ENCODE measurements at regions not wholly inside any gene's neighbourhood (a gene's known extent, or its start where the extent isn't known, plus 50 kb on each side); places are given as distances from the start of the nearest gene placed in this dataset.

DNA sequence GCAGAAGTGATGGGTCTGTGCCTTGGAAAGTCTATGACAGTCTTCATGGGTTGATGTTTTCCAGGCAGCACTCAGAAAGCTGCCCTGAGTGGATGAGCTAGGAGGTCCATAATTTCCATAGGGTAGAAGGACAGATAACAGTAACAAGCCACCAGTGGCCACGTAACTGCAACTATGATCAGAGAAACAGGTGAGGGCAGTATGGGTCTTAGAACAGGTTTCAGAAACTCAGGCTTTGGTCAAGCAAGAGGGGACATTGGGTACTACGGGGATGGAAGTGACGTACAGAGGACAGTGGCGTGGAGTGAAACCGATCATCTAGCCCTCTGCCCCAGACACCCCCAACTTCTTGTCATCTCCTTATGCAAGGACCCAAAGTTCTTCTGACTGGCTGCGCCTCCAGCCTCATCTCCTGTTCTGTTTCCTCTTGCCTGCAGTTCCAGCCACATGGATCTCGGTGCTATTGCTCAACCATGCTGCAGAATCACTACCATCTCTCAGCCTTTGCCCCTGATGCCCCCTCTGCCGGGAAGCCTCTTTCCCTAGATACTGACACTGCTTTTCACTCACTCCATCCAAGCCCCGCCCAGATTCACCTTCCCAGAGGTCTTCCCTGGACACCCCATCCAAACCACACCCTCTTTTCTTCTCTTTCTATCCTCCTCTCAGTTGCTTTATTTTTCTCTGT, 123.4 kb downstream of the MFAP3L start:
- TF ChIP-seq, protein P1, sequence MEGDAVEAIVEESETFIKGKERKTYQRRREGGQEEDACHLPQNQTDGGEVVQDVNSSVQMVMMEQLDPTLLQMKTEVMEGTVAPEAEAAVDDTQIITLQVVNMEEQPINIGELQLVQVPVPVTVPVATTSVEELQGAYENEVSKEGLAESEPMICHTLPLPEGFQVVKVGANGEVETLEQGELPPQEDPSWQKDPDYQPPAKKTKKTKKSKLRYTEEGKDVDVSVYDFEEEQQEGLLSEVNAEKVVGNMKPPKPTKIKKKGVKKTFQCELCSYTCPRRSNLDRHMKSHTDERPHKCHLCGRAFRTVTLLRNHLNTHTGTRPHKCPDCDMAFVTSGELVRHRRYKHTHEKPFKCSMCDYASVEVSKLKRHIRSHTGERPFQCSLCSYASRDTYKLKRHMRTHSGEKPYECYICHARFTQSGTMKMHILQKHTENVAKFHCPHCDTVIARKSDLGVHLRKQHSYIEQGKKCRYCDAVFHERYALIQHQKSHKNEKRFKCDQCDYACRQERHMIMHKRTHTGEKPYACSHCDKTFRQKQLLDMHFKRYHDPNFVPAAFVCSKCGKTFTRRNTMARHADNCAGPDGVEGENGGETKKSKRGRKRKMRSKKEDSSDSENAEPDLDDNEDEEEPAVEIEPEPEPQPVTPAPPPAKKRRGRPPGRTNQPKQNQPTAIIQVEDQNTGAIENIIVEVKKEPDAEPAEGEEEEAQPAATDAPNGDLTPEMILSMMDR (IDR thresholded peaks at IDR 0.05) = no peak
- no peak for TF ChIP-seq EZH2 (IDR thresholded peaks at IDR 0.05; ENCODE audit: borderline replicate concordance, insufficient read depth, low read depth, low read length, poor library complexity, severe bottlenecking)
